Naive thymus-derived CD4-positive, alpha-beta T cell (primary cell): ENCODE measurements at regions not wholly inside any gene's neighbourhood (a gene's known extent, or its start where the extent isn't known, plus 50 kb on each side); places are given as distances from the start of the nearest gene placed in this dataset.

Source experiments
- ATAC-seq: fragments of 150-1000 bp; cut with Tn5 transposase; 2 replicates; pipeline ENCODE4 v1.10.0; 2021; ENCODE audit warnings: mild to moderate bottlenecking, moderate library complexity
- CTCF ChIA-PET: fragments of 350-600 bp; sonication (Branson Sonifier 250); formaldehyde crosslinking; loops from one replicate; lab custom pipeline; 2021; ENCODE audit warnings: antibody characterized with exemption; lab: Charles Lee
- POLR2A ChIA-PET: fragments of 350-600 bp; sonication (Branson Sonifier 250); formaldehyde crosslinking; loops from one replicate; lab custom pipeline; 2021; ENCODE audit warnings: antibody characterized with exemption, inconsistent platforms; lab: Charles Lee
- DNase-seq, 9 donors: peaks; one replicate each; pipeline versions ENCODE4 v3.0.0 to v3.0.0-alpha.2; 2020 to 2022; ENCODE audit warnings: mixed read lengths in 1 of 9
- H3K27ac ChIP-seq: one replicate; pipeline ENCODE4 v1.7.0; 2013; ENCODE audit warnings: mild to moderate bottlenecking, low read depth, low read length, moderate library complexity
- H3K27me3 ChIP-seq, 2 donors: one replicate each; pipeline ENCODE4 v1.7.0; 2013; ENCODE audit warnings: low read length in 2 of 2, mild to moderate bottlenecking in 2 of 2, moderate library complexity in 2 of 2; ENCODE audit not compliant: control insufficient read depth in 2 of 2, insufficient read depth in 2 of 2
- H3K36me3 ChIP-seq, 3 experiments: 1 replicate in 2 of 3; 2 replicates in 1 of 3; pipeline ENCODE4 v1.7.0; 2013; ENCODE audit warnings: low read length in 3 of 3, mild to moderate bottlenecking in 3 of 3, moderate library complexity in 1 of 3; ENCODE audit not compliant: insufficient read depth in 3 of 3, control insufficient read depth in 2 of 3
- H3K4me1 ChIP-seq, 2 donors: one replicate each; pipeline ENCODE4 v1.7.0; 2013; ENCODE audit warnings: low read length in 2 of 2, mild to moderate bottlenecking in 2 of 2, moderate library complexity in 1 of 2; ENCODE audit not compliant: control insufficient read depth in 2 of 2, insufficient read depth in 2 of 2
- H3K4me3 ChIP-seq: 2 replicates; pipeline ENCODE4 v1.7.0; 2013; ENCODE audit warnings: mild to moderate bottlenecking, low read length
- H3K9me3 ChIP-seq, 3 experiments: 1 replicate in 2 of 3; 2 replicates in 1 of 3; pipeline ENCODE4 v1.7.0; 2013; ENCODE audit warnings: low read length in 3 of 3; ENCODE audit not compliant: control insufficient read depth in 2 of 3
- H3K27ac Mint-ChIP-seq, 9 donors: one replicate each; pipeline ENCODE4 v1.8.0; 2020 to 2022; ENCODE audit warnings: mixed read lengths in 9 of 9, mild to moderate bottlenecking in 8 of 9, moderate library complexity in 5 of 9, inconsistent platforms in 2 of 9
- H3K27me3 Mint-ChIP-seq, 5 donors: one replicate each; pipeline ENCODE4 v1.8.0; 2021 to 2022; ENCODE audit warnings: mixed read lengths in 5 of 5, mild to moderate bottlenecking in 1 of 5
- H3K36me3 Mint-ChIP-seq, 5 donors: one replicate each; pipeline ENCODE4 v1.8.0; 2020 to 2022; ENCODE audit warnings: mixed read lengths in 5 of 5, mild to moderate bottlenecking in 3 of 5, inconsistent platforms in 1 of 5
- H3K4me1 Mint-ChIP-seq, 7 donors: one replicate each; pipeline ENCODE4 v1.8.0; 2020 to 2022; ENCODE audit warnings: mixed read lengths in 7 of 7, mild to moderate bottlenecking in 3 of 7, inconsistent platforms in 1 of 7
- H3K4me3 Mint-ChIP-seq, 10 donors: one replicate each; pipeline ENCODE4 v1.8.0; 2020 to 2022; ENCODE audit warnings: mild to moderate bottlenecking in 10 of 10, mixed read lengths in 10 of 10, moderate library complexity in 6 of 10, inconsistent platforms in 2 of 10
- H3K9me3 Mint-ChIP-seq, 11 donors: one replicate each; pipeline ENCODE4 v1.8.0; 2020 to 2022; ENCODE audit warnings: mixed read lengths in 11 of 11, mild to moderate bottlenecking in 4 of 11, inconsistent platforms in 1 of 11, moderate library complexity in 1 of 11
- intact Hi-C, 2 donors: fragments of 100-400 bp; cut with micrococcal nuclease; formaldehyde crosslinking; loops; one replicate each; pipeline ENCODE4 v1.15.1; 2023

DNA sequence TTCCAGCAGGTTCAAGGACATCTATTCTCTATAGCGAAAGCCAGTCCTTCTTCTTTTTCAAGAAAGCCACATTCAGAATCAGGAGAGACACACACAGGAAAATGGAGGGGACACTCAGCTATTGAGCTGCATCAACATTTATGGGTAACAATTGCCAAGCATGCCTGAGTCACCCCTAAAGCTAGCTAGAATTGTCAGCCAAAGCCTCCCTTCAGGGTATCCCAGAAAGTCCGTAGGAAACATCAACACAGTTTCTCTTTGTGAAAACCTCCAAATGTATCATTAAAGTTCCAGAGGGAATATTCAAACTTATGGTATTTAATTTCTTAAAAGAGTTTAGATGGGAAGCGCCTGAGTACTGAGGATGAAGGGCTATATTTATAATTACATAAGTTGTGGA is 331.1 kb upstream of the SLC7A11 start:
- intact Hi-C loops, result no loop called here
- CTCF ChIA-PET, result no interaction called here

DNA sequence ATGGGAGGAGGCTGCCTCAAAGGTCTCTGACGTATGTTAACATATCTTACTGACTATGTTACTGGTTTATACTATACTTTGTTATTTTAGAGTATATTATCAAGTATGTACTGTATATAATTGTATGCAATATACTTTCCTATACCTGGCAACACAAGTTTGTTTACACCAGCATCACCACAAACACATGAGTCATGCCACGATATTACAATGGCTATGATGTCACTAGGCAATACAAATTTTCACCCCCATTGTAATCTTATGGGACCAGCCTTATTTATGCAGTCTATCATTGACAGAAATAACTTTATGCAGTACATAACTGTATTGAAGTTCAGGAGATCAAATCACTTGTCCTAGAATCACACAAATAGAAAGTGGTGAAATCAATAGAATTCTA is 329.9 kb upstream of the SLC7A11 start:
- no peaks in the 10 kb centered on the region for H3K27me3 ChIP-seq
- intact Hi-C loops, result no loop called here
- ChIA-PET POLR2A (no interaction called here), CTCF (no interaction called here)
- Mint-ChIP-seq H3K9me3 (peaks cover 2 to 21% (median 8%) of the 10 kb centered on the region in 11 donors), H3K27ac (no peak overlapping the region), H3K27me3 (no peaks in the 10 kb centered on the region), H3K4me1 (no peaks in the 10 kb centered on the region), H3K36me3 (no peaks in the 10 kb centered on the region), H3K4me3 (no peak overlapping the region)
- DNase-seq (no peak), ATAC-seq (no peak)
- H3K4me1 ChIP-seq, result no peaks in the 10 kb centered on the region
- peaks cover 0 to 7% (median 0%) of the 10 kb centered on the region in 3 experiments for H3K9me3 ChIP-seq
- H3K4me3 ChIP-seq, result no peak overlapping the region
- no peaks in the 10 kb centered on the region for H3K36me3 ChIP-seq
- no peak overlapping the region for H3K27ac ChIP-seq

More for the DNA sequence above, 331.1 kb upstream of the SLC7A11 start:
- no peak overlapping the region for H3K4me3 ChIP-seq
- no peaks in the 10 kb centered on the region for H3K4me1 ChIP-seq
- no peak overlapping the region for H3K27ac ChIP-seq
- peaks cover 0 to 14% (median 0%) of the 10 kb centered on the region in 3 experiments for H3K9me3 ChIP-seq
- no peaks in the 10 kb centered on the region for H3K27me3 ChIP-seq
- H3K36me3 ChIP-seq, result no peaks in the 10 kb centered on the region
- ATAC-seq (no peak), DNase-seq (no peak)
- no peaks in the 10 kb centered on the region for H3K27me3 Mint-ChIP-seq
- H3K4me3 Mint-ChIP-seq, result no peak overlapping the region
- H3K36me3 Mint-ChIP-seq, result peaks cover 0 to 7% (median 0%) of the 10 kb centered on the region in 5 donors
- POLR2A ChIA-PET, result no interaction called here
- peaks cover 9 to 33% (median 14%) of the 10 kb centered on the region in 11 donors for H3K9me3 Mint-ChIP-seq
- H3K4me1 Mint-ChIP-seq, result no peaks in the 10 kb centered on the region
- H3K27ac Mint-ChIP-seq, result no peak overlapping the region

DNA sequence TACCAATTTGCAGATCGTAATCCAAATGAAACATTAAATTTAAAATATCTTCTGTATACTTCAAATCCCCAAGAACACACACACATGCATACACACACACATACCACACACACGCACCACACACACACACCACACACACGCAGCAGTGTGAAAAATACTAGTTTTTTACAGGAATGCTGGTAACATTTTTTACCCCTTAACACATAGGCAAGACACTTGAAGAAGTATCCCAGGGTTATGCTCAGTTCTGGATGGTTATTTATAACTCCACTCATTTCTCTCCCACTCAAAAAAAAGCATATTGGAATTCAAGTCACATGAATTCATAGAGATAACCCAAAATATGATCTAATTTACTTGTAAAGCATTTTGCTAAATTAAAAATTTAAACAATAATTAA is 325.5 kb upstream of the SLC7A11 start:
- no peak overlapping the region for H3K4me3 ChIP-seq
- DNase-seq, result no peak
- Mint-ChIP-seq H3K4me3 (no peak overlapping the region), H3K27ac (no peak overlapping the region), H3K27me3 (peaks cover 0 to 4% (median 0%) of the 10 kb centered on the region in 5 donors), H3K36me3 (no peaks in the 10 kb centered on the region), H3K4me1 (peaks cover 0 to 1% (median 0%) of the 10 kb centered on the region in 7 donors), H3K9me3 (peaks cover 0 to 9% (median 2%) of the 10 kb centered on the region in 11 donors)
- H3K27me3 ChIP-seq, result no peaks in the 10 kb centered on the region
- no peaks in the 10 kb centered on the region for H3K36me3 ChIP-seq
- no peak overlapping the region for H3K27ac ChIP-seq
- H3K9me3 ChIP-seq, result no peaks in the 10 kb centered on the region
- ATAC-seq, result no peak
- H3K4me1 ChIP-seq, result no peaks in the 10 kb centered on the region
- ChIA-PET POLR2A (no interaction called here), CTCF (no interaction called here)
- intact Hi-C loops, result no loop called here

DNA sequence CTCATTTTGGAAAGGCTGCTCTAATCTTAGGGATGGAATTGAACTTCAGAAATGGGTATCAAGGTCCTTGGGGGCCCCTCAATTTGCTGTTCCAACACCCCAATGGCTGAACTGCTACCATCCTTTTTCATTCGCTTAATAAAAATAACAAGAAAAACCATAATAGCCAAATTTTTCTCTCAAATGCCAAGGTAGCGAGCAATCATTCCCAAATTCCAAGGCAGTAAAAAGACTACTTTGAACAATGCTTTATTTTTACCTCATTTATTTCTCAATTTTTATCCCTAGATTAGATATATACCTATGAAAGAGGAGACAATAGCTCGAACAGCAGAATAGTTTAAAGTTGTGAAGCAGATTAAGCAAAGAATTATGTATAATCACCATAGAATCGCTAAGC is 323.4 kb upstream of the SLC7A11 start:
- Histone ChIP-seq H3K4me1 (no peaks in the 10 kb centered on the region), H3K9me3 (peaks cover 0 to 4% (median 0%) of the 10 kb centered on the region in 3 experiments), H3K27me3 (no peaks in the 10 kb centered on the region), H3K4me3 (no peak overlapping the region), H3K27ac (no peak overlapping the region), H3K36me3 (no peaks in the 10 kb centered on the region)
- H3K4me3 Mint-ChIP-seq, result no peak overlapping the region
- H3K4me1 Mint-ChIP-seq, result peaks cover 0 to 1% (median 0%) of the 10 kb centered on the region in 7 donors
- peaks cover 0 to 8% (median 1%) of the 10 kb centered on the region in 11 donors for H3K9me3 Mint-ChIP-seq
- DNase-seq (no peak), ATAC-seq (no peak)
- peaks cover 0 to 4% (median 0%) of the 10 kb centered on the region in 5 donors for H3K27me3 Mint-ChIP-seq
- POLR2A ChIA-PET, result no interaction called here
- intact Hi-C loops, result no loop called here
- H3K27ac Mint-ChIP-seq, result no peak overlapping the region
- CTCF ChIA-PET, result no interaction called here
- H3K36me3 Mint-ChIP-seq, result no peaks in the 10 kb centered on the region

DNA sequence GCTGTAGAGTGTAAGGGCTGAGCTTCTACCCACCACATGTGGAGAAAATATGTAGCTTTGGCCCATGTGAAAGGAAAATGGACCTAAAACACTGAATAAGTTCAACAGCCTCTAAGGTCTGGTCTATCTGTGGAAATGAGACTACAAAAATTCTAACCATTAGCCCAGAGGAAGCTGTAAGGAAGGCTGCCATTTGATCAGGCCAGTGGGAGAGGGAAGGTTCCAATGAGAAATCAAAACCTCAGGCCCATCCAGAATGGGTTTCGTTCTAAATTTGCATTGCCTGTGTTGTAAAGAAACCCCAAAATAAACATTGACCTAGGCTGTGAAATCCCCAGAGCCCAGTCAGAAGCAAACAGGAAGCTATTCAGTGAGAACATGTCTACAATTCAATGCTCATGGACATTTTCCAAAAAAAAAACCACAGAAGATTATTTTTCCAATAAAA is 320.4 kb upstream of the SLC7A11 start:
- H3K4me3 Mint-ChIP-seq, result no peak overlapping the region
- DNase-seq (no peak), ATAC-seq (no peak)
- no peaks in the 10 kb centered on the region for H3K4me1 ChIP-seq
- H3K27me3 Mint-ChIP-seq, result peaks cover 0 to 4% (median 0%) of the 10 kb centered on the region in 5 donors
- no peak overlapping the region for H3K27ac ChIP-seq
- H3K4me3 ChIP-seq, result no peak overlapping the region
- peaks cover 0 to 4% (median 0%) of the 10 kb centered on the region in 3 experiments for H3K9me3 ChIP-seq
- ChIA-PET CTCF (no interaction called here), POLR2A (no interaction called here)
- H3K27ac Mint-ChIP-seq, result no peak overlapping the region
- intact Hi-C loops, result no loop called here
- no peaks in the 10 kb centered on the region for H3K36me3 Mint-ChIP-seq
- H3K36me3 ChIP-seq, result no peaks in the 10 kb centered on the region
- H3K27me3 ChIP-seq, result no peaks in the 10 kb centered on the region
- peaks cover 0 to 1% (median 0%) of the 10 kb centered on the region in 7 donors for H3K4me1 Mint-ChIP-seq
- H3K9me3 Mint-ChIP-seq, result peaks cover 0 to 8% (median 0%) of the 10 kb centered on the region in 11 donors

DNA sequence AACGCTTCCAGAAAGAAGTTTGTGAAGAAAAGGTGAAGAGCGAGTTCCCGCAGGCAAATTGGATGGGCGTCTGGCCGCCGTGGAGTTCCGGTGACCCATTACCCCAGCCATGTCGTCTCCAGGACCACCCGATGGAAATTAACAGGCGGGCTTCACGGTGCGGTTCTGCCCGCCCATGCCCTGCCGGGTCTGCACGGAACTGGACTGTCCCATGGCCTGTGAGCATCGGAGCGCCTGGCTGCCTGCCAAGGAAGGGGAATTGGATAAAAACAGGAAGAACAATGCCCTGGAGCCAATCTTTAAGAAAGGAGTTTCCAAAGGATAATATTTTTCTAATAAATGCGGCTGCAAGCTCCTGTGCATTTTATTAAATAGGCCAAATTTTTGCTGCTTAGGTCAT is 319.8 kb upstream of the SLC7A11 start:
- H3K9me3 ChIP-seq, result peaks cover 0 to 4% (median 0%) of the 10 kb centered on the region in 3 experiments
- H3K27ac ChIP-seq, result no peak overlapping the region
- Mint-ChIP-seq H3K27me3 (peaks cover 0 to 4% (median 0%) of the 10 kb centered on the region in 5 donors), H3K27ac (no peak overlapping the region), H3K4me1 (peaks cover 0 to 1% (median 0%) of the 10 kb centered on the region in 7 donors), H3K9me3 (peaks cover 0 to 8% (median 0%) of the 10 kb centered on the region in 11 donors), H3K36me3 (no peaks in the 10 kb centered on the region), H3K4me3 (no peak overlapping the region)
- POLR2A ChIA-PET, result no interaction called here
- DNase-seq (no peak), ATAC-seq (no peak)
- no peaks in the 10 kb centered on the region for H3K4me1 ChIP-seq
- CTCF ChIA-PET, result no interaction called here
- no peaks in the 10 kb centered on the region for H3K36me3 ChIP-seq
- intact Hi-C loops, result no loop called here
- no peaks in the 10 kb centered on the region for H3K27me3 ChIP-seq
- H3K4me3 ChIP-seq, result no peak overlapping the region

DNA sequence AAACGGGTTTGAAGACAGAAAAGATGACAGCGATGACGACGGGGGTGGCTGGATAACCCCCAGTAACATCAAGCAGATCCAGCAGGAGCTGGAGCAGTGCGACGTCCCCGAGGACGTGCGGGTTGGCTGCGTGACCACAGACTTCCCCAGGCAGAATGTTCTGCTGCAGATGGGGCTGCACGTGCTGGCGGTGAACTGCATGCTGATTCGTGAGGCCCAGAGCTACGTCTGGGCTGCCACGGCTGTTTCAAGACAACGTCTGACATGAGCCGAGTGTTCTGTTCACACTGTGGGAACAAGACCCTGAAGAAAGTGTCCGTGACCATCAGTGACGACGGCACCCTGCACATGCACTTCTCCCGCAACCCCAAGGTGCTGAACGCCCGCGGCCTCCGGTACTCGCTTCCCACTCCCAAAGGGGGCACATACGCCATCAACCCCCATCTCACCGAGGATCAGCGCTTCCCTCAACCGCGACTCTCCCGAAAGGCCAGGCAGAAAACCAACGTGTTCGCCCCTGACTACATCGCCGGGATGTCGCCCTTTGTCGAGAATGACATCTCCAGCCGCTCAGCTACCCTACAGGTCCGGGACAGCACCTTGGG is 319.2 kb upstream of the SLC7A11 start:
- Histone ChIP-seq H3K27ac (no peak overlapping the region), H3K27me3 (no peaks in the 10 kb centered on the region), H3K4me3 (no peak overlapping the region), H3K9me3 (peaks cover 0 to 4% (median 0%) of the 10 kb centered on the region in 3 experiments), H3K4me1 (no peaks in the 10 kb centered on the region), H3K36me3 (no peaks in the 10 kb centered on the region)
- no peak for ATAC-seq
- ChIA-PET CTCF (no interaction called here), POLR2A (no interaction called here)
- no peak for DNase-seq
- no peak overlapping the region for H3K4me3 Mint-ChIP-seq
- H3K27ac Mint-ChIP-seq, result no peak overlapping the region
- H3K9me3 Mint-ChIP-seq, result peaks cover 0 to 8% (median 0%) of the 10 kb centered on the region in 11 donors
- peaks cover 0 to 4% (median 0%) of the 10 kb centered on the region in 5 donors for H3K27me3 Mint-ChIP-seq
- H3K4me1 Mint-ChIP-seq, result peaks cover 0 to 1% (median 0%) of the 10 kb centered on the region in 7 donors
- no peaks in the 10 kb centered on the region for H3K36me3 Mint-ChIP-seq
- intact Hi-C loops, result no loop called here
